HG03280 (cell line): ENCODE measurements at regions not wholly inside any gene's neighbourhood (a gene's known extent, or its start where the extent isn't known, plus 50 kb on each side); places are given as distances from the start of the nearest gene placed in this dataset.

Experiments used
- ATAC-seq: cut with Tn5 transposase; IDR thresholded peaks from one replicate; pipeline ENCODE4 v1.9.1; 2021; ENCODE audit warnings: mild to moderate bottlenecking, moderate library complexity; ENCODE audit not compliant: unreplicated experiment

GRCh38 chr14:78071016-78071549 is 99.1 kb upstream of the NRXN3 start:
- ATAC-seq: no peak

GRCh38 chr14:78073028-78073427 is 97.1 kb upstream of the NRXN3 start:
- ATAC-seq: no peak

- no peak for ATAC-seq
Measured at GRCh38 chr14:78074561-78074960, 95.6 kb upstream of the NRXN3 start.

GRCh38 chr14:78075033-78075432 is 95.1 kb upstream of the NRXN3 start:
- no peak for ATAC-seq

- ATAC-seq: no peak
Measured at GRCh38 chr14:78075555-78076277, 94.5 kb upstream of the NRXN3 start.

- no peak for ATAC-seq
Measured at GRCh38 chr14:78081245-78081644, 88.9 kb upstream of the NRXN3 start.

GRCh38 chr14:78083837-78084236 is 86.3 kb upstream of the NRXN3 start:
- no peak for ATAC-seq

- no peak for ATAC-seq
Measured at GRCh38 chr14:78086342-78086741, 83.8 kb upstream of the NRXN3 start.

GRCh38 chr14:78088916-78089315 is 81.3 kb upstream of the NRXN3 start:
- no peak for ATAC-seq

GRCh38 chr14:78090864-78091263 is 79.3 kb upstream of the NRXN3 start:
- ATAC-seq: no peak

GRCh38 chr14:78091361-78091760 is 78.8 kb upstream of the NRXN3 start:
- ATAC-seq: no peak

- no peak for ATAC-seq
Measured at GRCh38 chr14:78092040-78092439, 78.1 kb upstream of the NRXN3 start.

GRCh38 chr14:78103271-78103670 is 66.9 kb upstream of the NRXN3 start:
- no peak for ATAC-seq

- no peak for ATAC-seq
Measured at GRCh38 chr14:78104160-78104559, 66.0 kb upstream of the NRXN3 start.

- no peak for ATAC-seq
Measured at GRCh38 chr14:78104655-78105054, 65.5 kb upstream of the NRXN3 start.

GRCh38 chr14:78106381-78106780 is 63.8 kb upstream of the NRXN3 start:
- no peak for ATAC-seq

GRCh38 chr14:78107166-78107565 is 63.0 kb upstream of the NRXN3 start:
- no peak for ATAC-seq

GRCh38 chr14:78119440-78119839 is 50.7 kb upstream of the NRXN3 start:
- ATAC-seq: no peak
